Bronchial epithelial cell (primary cell): ENCODE measurements at regions not wholly inside any gene's neighbourhood (a gene's known extent, or its start where the extent isn't known, plus 50 kb on each side); places are given as distances from the start of the nearest gene placed in this dataset.

Source experiments
- DNase-seq: peaks from one replicate; pipeline ENCODE4 v3.0.0-alpha.2; 2010; ENCODE audit warnings: low read depth
- FAIRE-seq: peaks from 2 replicates; lab custom pipeline; 2011; peaks lifted over from hg19 to GRCh38; lab: Jason Lieb, UNC
- H3K27me3 ChIP-seq: 2 replicates; pipeline ENCODE4 v1.5.1; 2011; ENCODE audit warnings: low read length; ENCODE audit not compliant: control insufficient read depth, insufficient read depth
- H3K36me3 ChIP-seq: 2 replicates; pipeline ENCODE4 v1.5.1; 2011; ENCODE audit warnings: low read length; ENCODE audit not compliant: control insufficient read depth, insufficient read depth
- H3K4me3 ChIP-seq: 2 replicates; pipeline ENCODE4 v1.5.1; 2011; ENCODE audit warnings: mild to moderate bottlenecking, low read depth, low read length, control low read depth
- CTCF ChIP-seq: IDR thresholded peaks from 2 replicates; pipeline ENCODE4 v1.5.1; 2011; ENCODE audit warnings: mild to moderate bottlenecking, moderate library complexity, low read length, control low read depth, inconsistent platforms; ENCODE audit not compliant: insufficient read depth, severe bottlenecking

DNA sequence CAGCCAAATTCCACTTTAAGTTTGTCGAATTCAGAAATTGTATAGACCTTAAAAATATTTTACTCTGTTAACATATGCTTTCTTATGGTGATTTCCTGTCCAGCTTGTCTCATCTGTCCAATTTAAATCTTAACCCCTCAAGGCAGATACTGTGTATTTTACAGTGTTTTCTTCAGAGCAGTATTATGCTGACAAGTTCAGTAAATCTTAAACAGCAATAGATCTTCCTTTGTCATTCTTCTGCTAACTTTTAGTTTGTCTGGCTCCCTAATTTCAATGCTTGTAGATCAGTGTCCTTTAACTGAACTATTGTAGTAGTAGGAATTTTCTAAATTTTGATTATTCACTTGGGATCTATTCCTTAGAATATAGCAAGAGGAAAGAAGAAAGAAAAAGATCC lies 52.8 kb upstream of the MEIS1 start:
- no peak for DNase-seq
- Histone ChIP-seq H3K27me3 (no peaks in the 10 kb centered on the region), H3K36me3 (no peaks in the 10 kb centered on the region), H3K4me3 (no peak overlapping the region)
- TF ChIP-seq CTCF: no peak
- no peak for FAIRE-seq

GRCh38 chr2:66379473-66379872 lies 55.5 kb upstream of the MEIS1 start:
- FAIRE-seq: no peak
- no peak overlapping the region for H3K4me3 ChIP-seq
- TF ChIP-seq CTCF: no peak
- no peaks in the 10 kb centered on the region for H3K36me3 ChIP-seq
- DNase-seq: no peak
- H3K27me3 ChIP-seq: no peaks in the 10 kb centered on the region

DNA sequence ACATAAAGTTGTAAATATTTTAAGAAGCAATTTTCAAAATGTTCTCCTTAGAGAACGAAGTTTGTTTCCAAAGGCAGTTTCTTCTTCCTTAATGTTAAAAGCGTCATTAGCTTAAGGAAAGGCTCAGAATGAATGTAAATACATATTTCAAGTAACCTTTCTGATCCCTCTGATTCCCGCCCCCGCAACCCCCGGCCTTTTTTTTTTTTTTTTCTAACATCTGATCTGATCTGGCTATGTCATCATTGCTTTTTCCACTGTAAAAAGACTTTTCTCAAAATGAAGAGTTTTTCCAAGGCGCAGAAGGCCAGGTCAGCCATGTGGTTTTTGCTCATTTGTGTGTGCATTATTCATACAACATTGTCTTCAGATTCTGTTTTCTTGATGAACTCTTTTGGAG lies 57.1 kb upstream of the MEIS1 start:
- no peak for DNase-seq
- no peak overlapping the region for H3K4me3 ChIP-seq
- FAIRE-seq: no peak
- no peaks in the 10 kb centered on the region for H3K36me3 ChIP-seq
- H3K27me3 ChIP-seq: no peaks in the 10 kb centered on the region
- TF ChIP-seq CTCF: no peak

- DNase-seq (peak; percentile 21), FAIRE-seq (no peak)
- Histone ChIP-seq H3K36me3 (no peaks in the 10 kb centered on the region), H3K27me3 (no peaks in the 10 kb centered on the region), H3K4me3 (no peak overlapping the region)
- TF ChIP-seq CTCF: no peak
Measured at GRCh38 chr2:66370824-66371223, 64.1 kb upstream of the MEIS1 start.

DNA sequence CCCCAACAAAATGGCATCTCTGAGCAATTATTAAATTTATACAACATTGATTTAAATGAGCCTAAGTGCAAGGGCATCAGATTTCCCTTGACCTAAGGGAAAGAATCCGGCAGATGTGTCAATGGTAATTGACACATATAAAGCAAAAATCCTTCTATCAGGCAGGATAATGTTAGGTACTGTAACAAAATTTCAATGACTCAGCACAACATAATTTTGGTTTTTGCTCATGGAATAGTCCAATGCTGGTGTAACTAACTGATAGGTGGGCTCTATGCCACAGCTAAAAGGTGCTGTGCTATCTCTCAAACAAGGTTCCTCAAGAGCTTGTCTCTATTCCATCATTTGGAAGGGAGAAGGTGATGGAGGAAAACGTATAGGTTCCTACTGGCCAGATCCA lies 68.3 kb upstream of the MEIS1 start:
- no peak overlapping the region for H3K4me3 ChIP-seq
- no peak for TF ChIP-seq CTCF
- no peaks in the 10 kb centered on the region for H3K36me3 ChIP-seq
- no peaks in the 10 kb centered on the region for H3K27me3 ChIP-seq
- DNase-seq: no peak
- no peak for FAIRE-seq
